ENCODE measurements at regions not wholly inside any gene's neighbourhood (a gene's known extent, or its start where the extent isn't known, plus 50 kb on each side); places are given as distances from the start of the nearest gene placed in this dataset.

- no peak for TF ChIP-seq POLR2A (IDR thresholded peaks at IDR 0.05)
- TF ChIP-seq, protein P1, sequence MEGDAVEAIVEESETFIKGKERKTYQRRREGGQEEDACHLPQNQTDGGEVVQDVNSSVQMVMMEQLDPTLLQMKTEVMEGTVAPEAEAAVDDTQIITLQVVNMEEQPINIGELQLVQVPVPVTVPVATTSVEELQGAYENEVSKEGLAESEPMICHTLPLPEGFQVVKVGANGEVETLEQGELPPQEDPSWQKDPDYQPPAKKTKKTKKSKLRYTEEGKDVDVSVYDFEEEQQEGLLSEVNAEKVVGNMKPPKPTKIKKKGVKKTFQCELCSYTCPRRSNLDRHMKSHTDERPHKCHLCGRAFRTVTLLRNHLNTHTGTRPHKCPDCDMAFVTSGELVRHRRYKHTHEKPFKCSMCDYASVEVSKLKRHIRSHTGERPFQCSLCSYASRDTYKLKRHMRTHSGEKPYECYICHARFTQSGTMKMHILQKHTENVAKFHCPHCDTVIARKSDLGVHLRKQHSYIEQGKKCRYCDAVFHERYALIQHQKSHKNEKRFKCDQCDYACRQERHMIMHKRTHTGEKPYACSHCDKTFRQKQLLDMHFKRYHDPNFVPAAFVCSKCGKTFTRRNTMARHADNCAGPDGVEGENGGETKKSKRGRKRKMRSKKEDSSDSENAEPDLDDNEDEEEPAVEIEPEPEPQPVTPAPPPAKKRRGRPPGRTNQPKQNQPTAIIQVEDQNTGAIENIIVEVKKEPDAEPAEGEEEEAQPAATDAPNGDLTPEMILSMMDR (IDR thresholded peaks at IDR 0.05 in 4 of 5, conservative IDR thresholded peaks at IDR 0.05 in 1 of 5) = no peak
Observed at GRCh38 chr7:42790196-42790595, 121.7 kb downstream of the C7orf25 start.

Data from gastrocnemius medialis (tissue), 4 donors.